HG03520 (cell line): ENCODE measurements at regions not wholly inside any gene's neighbourhood (a gene's known extent, or its start where the extent isn't known, plus 50 kb on each side); places are given as distances from the start of the nearest gene placed in this dataset.

Experiments used
- ATAC-seq: cut with Tn5 transposase; IDR thresholded peaks from one replicate; pipeline ENCODE4 v1.9.1; 2021; ENCODE audit warnings: mild to moderate bottlenecking, moderate library complexity; ENCODE audit not compliant: unreplicated experiment

- ATAC-seq = no peak
Observed at GRCh38 chr11:116601814-116602636, 170.8 kb downstream of the BUD13 start.

- no peak for ATAC-seq
Observed at GRCh38 chr11:116600930-116601329, 171.9 kb downstream of the BUD13 start.

GRCh38 chr11:116598556-116598955 lies 174.2 kb downstream of the BUD13 start:
- no peak for ATAC-seq

- no peak for ATAC-seq
Observed at GRCh38 chr11:116598036-116598435, 174.8 kb downstream of the BUD13 start.

GRCh38 chr11:116596346-116597260 lies 176.2 kb downstream of the BUD13 start:
- no peak for ATAC-seq

- no peak for ATAC-seq
Observed at GRCh38 chr11:116595305-116595880, 177.4 kb downstream of the BUD13 start.

- ATAC-seq = no peak
Observed at GRCh38 chr11:116590844-116591570, 181.8 kb downstream of the BUD13 start.

GRCh38 chr11:116589402-116589801 lies 183.4 kb downstream of the BUD13 start:
- ATAC-seq = no peak

- no peak for ATAC-seq
Observed at GRCh38 chr11:116586392-116586791, 186.4 kb downstream of the BUD13 start.

GRCh38 chr11:116582571-116582970 lies 190.2 kb downstream of the BUD13 start:
- no peak for ATAC-seq

GRCh38 chr11:116581349-116581748 lies 191.4 kb downstream of the BUD13 start:
- no peak for ATAC-seq

- ATAC-seq = no peak
Observed at GRCh38 chr11:116580799-116581198, 192.0 kb downstream of the BUD13 start.

- ATAC-seq = no peak
Observed at GRCh38 chr11:116579857-116580727, 192.7 kb downstream of the BUD13 start.

GRCh38 chr11:116579031-116579653 lies 193.6 kb downstream of the BUD13 start:
- ATAC-seq = no peak

GRCh38 chr11:116577956-116578355 lies 194.8 kb downstream of the BUD13 start:
- no peak for ATAC-seq

- ATAC-seq = no peak
Observed at GRCh38 chr11:116577273-116577672, 195.5 kb downstream of the BUD13 start.

- ATAC-seq = no peak
Observed at GRCh38 chr11:116576526-116576925, 196.3 kb downstream of the BUD13 start.

GRCh38 chr11:116567721-116568242 lies 205.0 kb downstream of the BUD13 start:
- ATAC-seq = no peak

GRCh38 chr11:116563712-116564047 lies 209.1 kb downstream of the BUD13 start:
- no peak for ATAC-seq
